Stimulated activated CD4-positive, alpha-beta T cell treated with anti-CD3 and anti-CD28 coated beads, Interleukin-2, amount 100 ng/mL, for 48 hours (primary cell): ENCODE measurements at regions not wholly inside any gene's neighbourhood (a gene's known extent, or its start where the extent isn't known, plus 50 kb on each side); places are given as distances from the start of the nearest gene placed in this dataset.
"Not testable (repeated sequence)": the region's sequence is repeated elsewhere in the genome, so short reads cannot be mapped to it uniquely, and the experiment has no call there.

Experiments
- DNase-seq, 2 donors: peaks; one replicate each; pipeline ENCODE4 v3.0.0-alpha.2; 2020

DNA sequence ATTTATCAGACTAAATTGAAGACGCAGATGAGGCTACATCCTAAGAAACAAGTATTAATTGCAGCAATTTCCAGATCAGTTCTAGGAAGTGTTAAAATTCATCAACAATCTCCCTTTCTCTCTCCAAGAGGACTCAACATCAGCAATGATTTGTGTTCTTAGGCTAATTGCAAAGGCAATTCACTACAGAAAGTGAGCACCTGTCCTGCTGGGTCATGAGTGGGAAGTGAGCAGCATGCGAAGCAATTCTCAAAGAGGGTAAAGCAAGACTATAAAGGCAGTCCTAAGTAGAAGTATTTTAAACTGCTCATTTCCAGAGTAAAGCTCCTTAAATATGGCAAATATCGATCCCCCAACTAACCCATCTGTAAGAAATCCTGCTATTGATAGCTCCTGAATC, 1191.0 kb upstream of the ALCAM start:
- DNase-seq, result no peak

DNA sequence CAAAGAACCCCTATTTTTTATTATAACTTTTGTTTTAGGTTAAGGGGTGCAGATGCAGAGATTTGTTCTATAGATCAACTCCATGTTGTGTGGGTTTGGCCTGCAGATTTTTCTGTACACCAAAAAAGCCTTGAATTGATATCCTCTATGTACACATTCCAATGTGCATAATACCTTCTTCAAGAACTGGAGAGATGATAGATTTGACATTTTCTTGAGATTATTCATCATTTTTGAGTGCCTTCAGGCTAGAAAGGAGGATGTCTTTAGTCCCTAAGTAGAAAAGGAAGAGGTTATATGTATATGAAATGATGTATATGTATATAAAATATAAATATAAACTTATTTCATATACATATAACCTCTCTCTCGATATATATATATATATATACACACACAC, 1190.0 kb upstream of the ALCAM start:
- no peak for DNase-seq

DNA sequence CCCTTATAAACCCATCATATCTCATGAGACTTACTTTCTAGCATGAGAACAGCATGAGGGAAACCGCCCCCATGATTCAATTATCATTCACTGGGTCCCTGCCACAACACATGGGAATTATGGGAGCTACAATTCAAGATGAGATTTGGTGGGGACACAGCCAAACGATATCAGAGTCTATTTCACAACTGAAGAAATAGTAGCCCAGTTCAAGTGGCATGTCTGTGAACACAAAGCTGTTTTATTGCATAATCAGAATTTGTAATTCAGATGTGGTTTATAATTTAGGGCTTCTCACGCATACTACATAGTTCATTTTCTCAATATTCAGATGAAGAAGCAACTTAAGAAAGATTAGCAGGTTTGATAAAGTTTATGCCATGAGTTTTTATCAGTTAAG, 1188.0 kb upstream of the ALCAM start:
- DNase-seq, result no peak

DNA sequence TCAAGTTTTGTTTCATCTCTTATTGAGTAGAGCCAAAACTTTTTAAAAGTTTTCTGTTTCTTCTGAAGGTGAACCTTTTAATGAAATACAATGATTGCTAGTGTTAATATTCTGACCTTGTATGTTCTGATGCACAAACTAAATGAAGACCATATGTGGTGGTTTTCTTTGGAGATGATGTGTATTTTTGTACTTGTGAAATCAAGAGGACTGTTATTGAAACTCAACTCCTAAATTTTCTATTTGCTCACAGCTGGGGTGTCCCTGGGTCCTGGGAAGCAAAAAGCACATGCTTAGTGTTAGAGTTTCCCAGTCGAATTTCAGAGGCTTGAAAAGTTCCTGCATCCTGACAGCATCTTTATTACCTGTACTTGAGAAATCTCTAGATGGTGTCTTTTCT, 1185.8 kb upstream of the ALCAM start:
- DNase-seq, result no peak

DNA sequence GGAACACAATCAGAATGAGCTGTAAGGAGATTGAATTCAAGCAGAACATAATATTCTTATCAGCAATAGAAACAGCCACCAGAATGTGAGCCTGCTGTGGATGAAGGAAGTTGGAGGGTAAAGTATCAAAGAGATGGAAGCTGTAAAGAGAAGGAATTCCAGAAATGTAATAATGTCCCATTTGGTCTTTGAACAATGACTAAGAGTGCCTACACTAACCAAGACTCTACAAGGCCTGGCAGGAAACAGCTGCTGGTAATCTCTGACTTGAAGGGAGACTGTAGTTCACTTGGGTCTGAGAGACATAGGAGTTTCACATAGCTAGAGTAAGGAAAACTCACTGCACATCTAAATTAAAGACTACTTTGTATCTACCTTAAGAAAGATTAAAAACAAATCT, 1176.0 kb upstream of the ALCAM start:
- no peak for DNase-seq

DNA sequence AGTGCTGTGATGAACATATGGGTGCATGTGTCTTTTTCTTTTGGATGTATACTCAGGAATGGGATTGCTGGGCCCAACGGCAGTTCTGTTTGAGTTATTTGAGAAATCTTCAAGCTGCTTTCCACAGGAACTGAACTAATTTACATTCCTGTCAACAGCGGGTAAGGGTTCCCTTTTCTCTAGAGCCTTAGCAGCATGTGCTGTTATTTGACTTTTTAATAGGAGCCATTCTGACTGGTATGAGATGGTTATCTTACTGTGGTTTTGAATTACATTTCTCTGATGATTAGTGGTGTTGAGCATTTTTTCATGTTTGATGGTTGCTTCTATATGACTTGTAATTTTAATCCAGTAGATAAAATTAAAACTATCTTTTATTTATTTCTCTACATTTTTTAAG, 1168.6 kb upstream of the ALCAM start:
- no peak for DNase-seq

DNA sequence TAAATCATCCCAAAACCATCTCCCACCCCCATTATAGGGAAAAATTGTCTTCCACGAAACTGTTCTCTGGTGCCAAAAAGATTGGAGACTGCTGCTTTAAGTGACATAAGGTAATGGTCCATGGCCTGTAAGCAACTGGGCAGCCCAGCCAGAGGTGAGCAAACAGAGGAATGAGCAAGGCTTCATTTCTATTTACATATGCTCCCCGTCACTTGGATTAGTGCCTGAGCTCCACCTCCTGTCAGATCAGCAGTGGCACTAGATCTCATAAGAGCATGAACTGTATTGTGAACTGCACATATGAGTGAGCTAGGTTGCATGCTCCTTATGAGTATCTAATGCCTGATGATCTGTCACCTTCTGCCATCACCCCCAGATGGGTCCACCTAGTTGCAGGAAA, 1159.8 kb upstream of the ALCAM start:
- DNase-seq, result no peak

DNA sequence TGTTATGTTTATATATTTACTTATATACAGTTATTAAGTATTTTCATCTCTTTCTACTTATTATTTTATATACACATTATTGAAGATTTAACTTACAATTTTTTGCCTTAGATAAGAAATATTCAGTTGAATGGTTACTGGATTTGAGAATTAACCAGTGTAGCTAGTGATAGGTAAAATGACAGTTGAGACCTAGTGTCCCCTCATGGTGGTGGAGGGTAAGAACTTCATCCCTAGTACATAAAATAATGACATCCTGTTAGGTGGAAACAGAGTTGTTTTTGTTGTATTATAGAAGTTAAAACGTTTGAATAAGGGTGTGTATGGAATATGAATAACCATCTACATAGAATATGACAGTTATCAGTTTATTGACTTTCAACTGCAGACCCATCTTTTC, 1152.4 kb upstream of the ALCAM start:
- DNase-seq, result no peak

DNA sequence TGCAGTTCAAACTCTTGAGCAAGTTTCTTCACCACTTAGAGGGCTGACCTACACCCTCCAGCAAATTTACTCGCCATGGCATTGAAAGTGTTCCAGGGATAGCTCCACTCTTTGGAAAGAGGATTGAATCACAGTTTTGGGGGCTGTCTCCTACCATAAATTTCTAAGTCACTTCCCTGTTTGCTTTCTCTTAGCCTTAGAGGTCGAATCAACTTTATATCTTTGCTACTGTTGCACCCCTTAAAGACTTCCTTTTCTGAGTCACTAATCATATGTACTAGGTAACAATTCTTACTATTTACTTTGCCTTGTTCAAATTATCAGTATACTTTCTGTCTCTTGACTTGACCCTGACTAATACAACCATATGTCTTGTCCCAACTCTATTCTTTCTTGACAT, 1151.8 kb upstream of the ALCAM start:
- no peak for DNase-seq

DNA sequence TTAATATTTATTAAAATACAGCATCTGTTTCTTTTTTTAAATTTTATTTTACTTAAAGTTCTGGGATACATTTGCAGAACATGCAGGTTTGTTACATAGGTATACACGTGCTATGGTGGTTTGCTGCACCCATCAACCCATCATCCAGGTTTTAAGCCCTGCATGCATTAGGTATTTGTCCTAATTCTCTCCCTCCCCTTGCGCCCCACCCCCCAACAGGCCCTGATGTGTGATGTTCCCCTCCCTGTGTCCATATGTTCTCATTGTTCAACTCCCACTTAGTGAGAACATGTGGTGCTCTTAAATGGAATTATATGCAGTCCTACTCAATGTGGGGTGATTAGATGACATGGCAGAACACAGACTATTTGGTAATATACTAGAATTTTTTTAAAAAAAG, 1147.7 kb upstream of the ALCAM start:
- not testable (repeated sequence) for DNase-seq

DNA sequence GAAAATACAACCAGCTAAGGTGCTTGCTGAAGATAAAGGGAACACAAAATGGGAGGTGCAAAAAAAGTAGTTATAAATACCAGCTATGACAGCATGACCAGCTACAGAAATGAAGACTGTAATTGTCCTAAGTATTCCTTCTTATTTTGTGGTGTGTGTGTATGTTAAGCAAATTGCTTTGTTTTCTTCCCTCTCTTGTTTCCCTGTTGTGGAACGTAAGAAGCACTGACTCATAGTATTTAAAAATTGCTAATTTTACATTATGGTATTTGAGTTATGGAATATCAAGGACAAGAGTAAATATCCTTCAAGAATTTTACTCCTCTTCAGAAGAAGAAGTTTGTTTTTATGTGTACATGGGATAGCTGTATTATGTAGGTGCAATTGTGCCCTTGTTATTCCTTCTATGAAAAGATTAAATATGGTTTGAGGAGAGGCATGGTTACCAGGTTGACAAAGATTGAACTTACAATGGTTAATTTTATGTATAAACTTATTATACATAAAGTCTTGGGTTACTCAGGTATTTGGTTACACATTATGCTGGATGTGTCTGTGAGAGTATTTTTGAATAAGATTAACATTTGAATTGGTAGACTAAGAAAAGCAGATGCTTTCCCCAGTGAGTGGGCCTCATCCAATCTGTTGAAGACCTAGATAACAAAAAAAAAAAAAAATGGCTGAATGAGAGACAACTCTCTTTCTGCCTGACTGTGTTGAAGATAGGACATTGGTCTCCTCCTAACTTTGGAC, 1132.1 kb upstream of the ALCAM start:
- DNase-seq, result no peak

DNA sequence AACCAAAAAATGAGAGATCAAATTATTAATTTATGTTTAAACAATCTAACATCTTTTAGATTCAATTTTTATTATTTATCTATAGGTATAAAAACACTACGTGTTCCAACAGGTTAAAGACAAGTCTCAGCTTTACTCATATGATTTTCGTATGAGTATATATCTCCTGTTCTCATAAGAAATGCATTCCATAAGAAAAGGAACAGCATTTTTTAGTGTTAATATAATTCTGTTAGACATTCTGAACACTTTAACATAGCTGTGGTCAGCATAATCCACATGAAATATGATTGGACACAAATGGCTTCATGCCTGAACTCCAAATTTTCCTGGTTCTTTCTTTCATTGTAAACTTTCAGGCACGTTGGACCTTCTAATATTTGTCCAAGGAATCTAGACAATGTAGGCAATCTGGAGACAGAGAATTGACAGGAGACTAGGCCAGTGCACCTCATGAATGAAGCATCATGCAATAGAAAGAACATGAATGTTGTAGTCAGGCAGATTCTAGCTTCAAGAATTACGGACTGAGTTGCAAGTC, 1122.0 kb upstream of the ALCAM start:
- DNase-seq, result no peak

DNA sequence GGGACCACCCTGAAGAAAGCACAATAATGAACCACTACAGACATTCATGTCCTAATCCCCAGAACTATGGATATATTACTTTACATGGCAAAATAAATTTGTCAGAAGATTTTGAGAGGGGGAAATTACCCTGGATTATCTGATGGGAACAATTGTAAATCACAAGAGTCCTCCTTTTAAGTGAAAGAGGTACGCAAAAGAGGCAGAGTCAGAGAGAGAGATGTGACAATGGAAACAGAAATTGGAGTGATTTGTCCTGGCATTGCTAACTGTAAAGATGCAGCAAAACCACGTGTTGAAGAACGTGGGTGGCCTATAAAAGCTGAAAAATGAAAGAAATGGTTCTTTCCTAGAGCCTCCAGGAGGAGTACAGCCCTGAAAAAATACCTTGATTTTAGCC, 1121.4 kb upstream of the ALCAM start:
- DNase-seq, result no peak

DNA sequence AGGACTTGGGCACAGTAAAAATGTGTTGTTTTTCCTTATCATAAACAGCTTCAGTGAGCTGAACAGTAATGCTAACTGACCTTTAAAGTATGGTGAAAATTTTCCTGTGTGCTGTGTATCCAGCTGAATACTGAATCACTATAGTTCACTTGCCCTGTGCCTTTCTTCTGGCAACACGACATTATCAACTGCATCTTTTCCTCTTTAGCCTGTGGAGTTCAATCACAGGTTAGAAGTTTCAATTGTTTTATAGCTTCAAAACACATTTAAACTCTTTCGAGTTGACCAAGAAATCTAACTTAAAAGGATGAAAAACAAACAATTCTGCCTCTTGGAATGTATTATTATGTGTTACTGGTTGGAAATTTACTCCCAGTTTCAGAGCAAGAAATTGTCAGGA, 1120.7 kb upstream of the ALCAM start:
- no peak for DNase-seq

DNA sequence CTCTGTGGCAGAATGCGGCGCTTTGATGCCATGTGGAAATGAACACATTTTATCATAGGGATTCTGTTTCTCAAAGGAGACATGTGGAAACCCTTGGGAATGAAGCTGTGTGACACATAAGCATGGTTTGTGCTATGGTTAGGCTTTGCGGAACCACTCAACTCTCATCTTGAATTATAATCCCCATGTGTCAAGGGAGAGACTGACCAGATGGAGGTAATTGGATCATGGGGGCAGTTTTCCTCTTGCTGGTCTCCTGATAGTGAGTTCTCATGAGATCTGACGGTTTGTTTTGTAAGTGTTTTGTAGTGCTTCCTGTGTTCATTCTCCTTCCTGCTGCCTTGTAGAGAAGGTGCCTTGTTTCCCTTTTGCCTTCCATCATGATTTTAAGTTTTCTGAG, 1109.2 kb upstream of the ALCAM start:
- DNase-seq, result no peak

DNA sequence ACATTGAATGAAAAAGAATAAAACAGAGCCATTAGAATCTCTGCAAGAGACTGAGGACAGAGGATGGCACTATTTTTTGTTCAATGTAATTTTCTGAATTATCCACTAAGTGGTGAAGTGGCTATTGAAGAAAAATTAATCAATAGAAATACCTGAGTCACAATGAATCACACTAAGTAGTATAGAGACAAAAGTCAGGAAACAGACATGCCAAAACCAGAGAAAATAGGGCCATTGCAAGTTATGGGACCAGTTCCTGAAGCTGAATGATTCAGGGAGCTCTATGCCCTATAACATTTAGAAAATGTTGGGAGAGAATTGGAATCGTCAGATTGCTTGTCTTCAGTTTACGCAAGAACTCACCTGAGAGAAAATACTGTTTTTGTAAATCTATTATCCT, 1103.2 kb upstream of the ALCAM start:
- no peak for DNase-seq

DNA sequence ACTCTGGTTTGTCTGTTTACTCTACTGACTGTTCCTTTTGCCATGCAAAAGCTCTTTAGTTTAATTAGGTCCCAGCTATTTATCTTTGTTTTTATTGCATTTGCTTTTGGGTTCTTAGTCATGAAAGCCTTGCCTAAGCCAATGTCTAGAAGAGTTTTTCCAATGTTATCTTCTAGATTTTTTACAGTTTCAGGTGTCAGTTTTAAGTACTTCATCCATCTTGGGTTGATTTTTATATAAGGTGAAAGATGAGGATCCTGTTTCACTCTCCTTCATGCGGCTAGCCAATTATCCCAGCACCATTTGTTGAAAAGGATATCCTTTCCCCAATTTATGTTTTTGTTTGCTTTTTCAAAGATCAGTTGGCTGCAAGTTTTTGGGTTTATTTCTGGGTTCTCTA, 1100.5 kb upstream of the ALCAM start:
- DNase-seq, result not testable (repeated sequence)

DNA sequence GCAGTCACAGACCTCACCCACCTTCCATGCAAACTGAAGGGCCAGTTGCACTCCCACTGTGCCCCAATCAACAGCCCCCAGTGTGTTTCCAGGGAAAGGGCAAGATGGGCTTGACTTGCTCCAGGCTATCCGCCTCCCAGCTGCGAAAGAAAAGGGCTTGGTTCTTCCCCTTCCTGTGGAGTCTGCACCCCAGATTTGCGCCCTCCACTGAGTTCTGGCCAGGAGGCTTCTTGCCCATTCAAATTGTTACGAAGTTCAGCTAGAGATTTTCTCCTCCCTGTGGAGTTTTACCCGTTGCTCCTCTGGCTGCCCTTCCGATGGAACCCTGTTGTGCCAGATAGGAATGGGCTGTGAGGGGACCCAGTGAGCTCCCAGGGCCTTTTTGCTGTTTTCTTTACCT, 1096.9 kb upstream of the ALCAM start:
- DNase-seq, result no peak

DNA sequence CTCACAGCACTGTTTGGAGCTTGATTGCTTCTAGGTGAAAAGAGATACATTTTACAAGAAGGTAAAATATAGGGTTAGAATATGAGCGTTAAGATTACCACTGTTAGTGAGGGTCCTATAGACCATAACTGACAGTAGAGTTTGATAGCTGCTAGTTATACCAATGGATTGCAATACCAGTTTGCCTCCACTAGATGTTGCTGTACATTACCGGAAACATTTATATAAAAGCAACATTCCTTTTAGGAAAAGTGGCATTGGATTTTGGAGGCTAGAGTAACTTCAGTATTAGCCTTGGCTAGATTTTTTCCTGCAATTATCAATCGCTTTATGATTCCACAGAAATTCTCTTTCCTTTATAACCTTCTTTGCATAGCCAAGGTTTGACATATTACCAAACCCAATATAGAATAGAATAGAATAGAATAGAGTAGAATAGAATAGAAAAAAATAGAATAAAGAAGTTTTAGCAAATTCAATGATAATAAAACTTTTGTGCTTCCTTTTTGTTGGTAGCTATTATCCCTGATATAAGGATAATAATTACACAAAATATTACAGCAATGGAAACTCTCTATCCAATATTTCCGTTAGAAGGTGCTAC, 1093.6 kb upstream of the ALCAM start:
- DNase-seq, result no peak

DNA sequence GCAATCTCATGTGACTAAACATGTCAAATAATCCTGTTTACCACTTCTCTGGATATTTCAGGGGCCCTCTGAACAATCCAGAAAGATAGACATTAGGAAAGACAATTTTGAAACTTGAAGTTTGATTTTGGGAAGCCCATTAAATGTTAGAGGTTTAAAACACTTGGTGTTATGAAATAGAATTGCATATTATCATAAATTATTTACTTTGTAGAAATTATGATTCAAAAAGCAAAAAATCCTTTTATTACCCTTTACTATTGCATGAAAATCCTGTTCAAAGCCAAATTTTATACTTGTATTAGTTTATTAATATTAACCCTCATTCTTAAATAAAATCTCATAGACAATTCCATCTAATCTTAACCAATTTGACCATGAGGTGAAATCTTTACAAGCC, 1091.5 kb upstream of the ALCAM start:
- DNase-seq, result no peak

DNA sequence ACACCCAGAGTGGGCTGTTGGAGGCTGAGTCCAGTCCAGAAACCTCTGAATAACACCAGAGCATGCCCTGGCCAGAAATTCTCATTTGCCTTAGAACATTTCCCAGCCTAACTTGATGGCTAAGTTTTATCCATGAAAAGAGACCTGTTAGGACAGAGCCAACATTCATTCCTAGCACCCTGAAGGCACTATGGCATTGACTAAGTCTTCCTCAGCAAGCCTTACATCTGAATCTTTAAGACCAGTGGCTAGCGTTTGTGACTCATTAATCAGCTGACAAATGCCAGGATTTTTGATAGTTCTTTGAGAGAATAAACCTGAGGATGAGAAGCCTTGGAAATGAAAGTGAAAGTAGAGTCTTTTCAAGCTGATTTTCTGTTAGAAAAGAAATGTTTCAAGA, 1087.1 kb upstream of the ALCAM start:
- no peak for DNase-seq

DNA sequence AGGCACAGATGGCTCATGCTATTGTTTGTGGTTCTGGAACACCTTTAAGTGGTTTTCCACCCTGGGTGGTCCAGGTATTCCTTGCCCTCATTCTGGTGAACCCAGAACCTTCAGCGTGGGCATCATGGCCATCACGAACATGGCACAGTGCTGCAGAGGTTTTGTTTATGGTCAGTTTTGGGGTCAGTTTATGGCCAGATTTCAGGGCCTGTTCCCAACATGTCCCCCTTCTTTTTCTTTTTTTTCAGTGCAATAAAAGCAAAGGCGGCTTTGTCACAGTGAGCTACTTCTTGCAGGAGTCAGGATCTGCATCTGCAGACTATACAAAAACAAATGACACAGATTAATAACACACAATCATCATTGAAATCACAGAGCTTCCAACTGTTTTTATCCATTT, 1085.0 kb upstream of the ALCAM start:
- DNase-seq, result no peak

DNA sequence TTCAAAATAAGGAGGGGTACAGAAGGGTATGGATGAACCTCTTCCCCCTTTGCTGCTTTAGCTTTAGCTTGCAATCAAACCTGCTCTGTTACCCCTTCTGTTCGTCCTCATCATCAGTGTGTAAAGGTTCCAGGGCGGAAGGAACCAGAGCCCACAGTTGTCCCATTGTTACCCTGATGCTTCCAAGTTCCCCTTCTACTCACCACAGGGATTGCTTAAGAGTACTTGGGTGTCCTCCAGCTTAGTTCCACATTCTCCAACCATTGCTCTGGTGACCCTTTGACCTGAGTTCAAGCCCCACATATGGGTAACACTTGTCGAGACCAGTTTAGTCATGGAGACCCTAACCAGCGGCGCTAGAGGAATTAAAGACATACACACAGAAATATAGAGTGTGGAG, 1080.1 kb upstream of the ALCAM start:
- no peak for DNase-seq

DNA sequence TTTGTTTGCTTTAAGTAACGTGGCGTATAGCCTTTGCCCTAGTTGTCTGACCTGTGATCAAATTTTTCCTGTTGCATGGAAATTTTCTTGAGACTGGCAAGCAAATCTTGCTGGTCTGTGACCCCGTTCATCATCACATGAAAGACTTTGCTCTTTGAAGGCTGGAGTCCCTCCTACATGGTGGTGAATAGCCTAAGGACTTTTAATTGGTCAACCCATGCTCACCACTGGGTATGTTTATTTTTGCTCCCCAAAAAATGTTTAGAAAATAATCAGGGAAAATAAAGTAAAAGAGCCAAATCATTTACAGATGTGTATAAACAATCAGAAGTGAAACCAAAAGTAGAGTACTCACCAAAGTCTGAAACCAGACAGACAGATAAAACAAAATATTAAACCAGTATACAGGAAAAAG, 1075.3 kb upstream of the ALCAM start:
- no peak for DNase-seq

DNA sequence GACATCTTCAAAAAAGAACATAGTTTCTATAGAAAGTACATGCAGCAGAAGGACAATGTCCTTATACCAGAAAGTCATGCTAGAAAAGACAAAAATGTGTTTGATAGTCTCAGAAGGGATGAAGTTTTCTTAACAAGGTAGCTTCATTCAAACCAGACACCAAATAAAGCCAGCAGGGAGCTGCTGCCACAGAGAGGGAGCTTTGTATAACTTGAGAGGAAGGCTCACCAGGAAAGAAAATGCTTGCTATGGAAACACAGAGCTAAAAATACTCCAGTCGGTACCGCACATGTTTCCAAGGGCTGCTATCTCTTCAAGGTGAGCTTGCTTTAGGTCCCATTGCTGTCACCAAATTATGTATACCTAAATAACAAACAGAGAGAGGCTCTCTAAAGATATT, 1074.8 kb upstream of the ALCAM start:
- DNase-seq, result no peak
